Endothelial cell of umbilical vein (primary cell): ENCODE measurements at regions not wholly inside any gene's neighbourhood (a gene's known extent, or its start where the extent isn't known, plus 50 kb on each side); places are given as distances from the start of the nearest gene placed in this dataset.

Source experiments
- BruUV-seq: library from RNA; stranded (reverse); fragments of 400-500 nt; replicated peaks from 2 replicates; lab custom pipeline; 2021; lab: Mats Ljungman, UMichigan
- CTCF ChIA-PET: fragments of 300-600, 350-600 bp; sonication (Branson Sonifier 250); formaldehyde crosslinking; loops from one replicate; lab custom pipeline; 2021; ENCODE audit warnings: antibody characterized with exemption, inconsistent platforms; lab: Charles Lee
- POLR2A ChIA-PET: fragments of 300-600, 350-600 bp; sonication (Branson Sonifier 250); formaldehyde crosslinking; loops from one replicate; lab custom pipeline; 2021; ENCODE audit warnings: antibody characterized with exemption, inconsistent platforms; lab: Charles Lee
- DNase-seq: peaks from one replicate; pipeline ENCODE4 v3.0.0-alpha.2; 2011; ENCODE audit warnings: low read depth, low spot score
- FAIRE-seq: peaks from 2 replicates; lab custom pipeline; 2011; peaks lifted over from hg19 to GRCh38; lab: Jason Lieb, UNC
- H2AFZ ChIP-seq: 2 replicates; pipeline ENCODE4 v1.6.0; 2012; ENCODE audit warnings: low read depth, low read length, control low read depth, inconsistent platforms
- H3K27ac ChIP-seq: 2 replicates; pipeline ENCODE4 v1.5.1; 2011; ENCODE audit warnings: low read depth, mild to moderate bottlenecking, control low read depth, low read length, moderate library complexity; ENCODE audit not compliant: insufficient read depth
- H3K27me3 ChIP-seq, 2 experiments: 2 replicates each; pipeline versions ENCODE4 v1.6.0 to v1.6.1; 2011; ENCODE audit warnings: low read length in 2 of 2, mixed read lengths in 1 of 2; ENCODE audit not compliant: control insufficient read depth in 2 of 2, insufficient read depth in 2 of 2
- H3K36me3 ChIP-seq, 2 experiments: 2 replicates in 1 of 2; 3 replicates in 1 of 2; pipeline ENCODE4 v1.5.1; 2011; ENCODE audit warnings: low read length in 2 of 2, mild to moderate bottlenecking in 1 of 2, moderate library complexity in 1 of 2; ENCODE audit not compliant: control insufficient read depth in 2 of 2, insufficient read depth in 2 of 2; ENCODE audit errors: extremely low read depth in 1 of 2
- H3K4me1 ChIP-seq: 3 replicates; pipeline ENCODE4 v1.5.1; 2011; ENCODE audit warnings: mild to moderate bottlenecking, low read length; ENCODE audit not compliant: control insufficient read depth, insufficient read depth; ENCODE audit errors: extremely low read depth
- H3K4me2 ChIP-seq: 2 replicates; pipeline ENCODE4 v1.6.1; 2011; ENCODE audit warnings: low read length, control low read depth, mixed read lengths; ENCODE audit not compliant: insufficient read depth
- H3K4me3 ChIP-seq, 3 experiments: fragments of 200-600 bp in 1 of 3; sonication (generic), shearing (Covaris generic) in 1 of 3; replicated peaks in 1 of 3; 2 replicates each; pipeline ENCODE4 v1.5.1; 2011 to 2016; ENCODE audit warnings: control low read depth in 3 of 3, low read length in 3 of 3, mild to moderate bottlenecking in 2 of 3, inconsistent platforms in 1 of 3, low read depth in 1 of 3, moderate library complexity in 1 of 3; ENCODE audit not compliant: insufficient read depth in 1 of 3
- H3K79me2 ChIP-seq: 2 replicates; pipeline ENCODE4 v1.6.0; 2012; ENCODE audit warnings: low read length, inconsistent platforms; ENCODE audit not compliant: control insufficient read depth, insufficient read depth
- H3K9ac ChIP-seq: replicated peaks from 2 replicates; pipeline ENCODE3; 2011; ENCODE audit warnings: low read length, control low read depth; ENCODE audit not compliant: insufficient read depth; ENCODE audit errors: extremely low read depth
- H3K9me1 ChIP-seq: replicated peaks from 3 replicates; pipeline ENCODE4 v1.6.0; 2011; ENCODE audit warnings: mild to moderate bottlenecking, low read length; ENCODE audit not compliant: control insufficient read depth, insufficient read depth; ENCODE audit errors: extremely low read depth
- H3K9me3 ChIP-seq: replicated peaks from 2 replicates; pipeline ENCODE4 v1.5.1; 2012; ENCODE audit warnings: low read length, inconsistent platforms; ENCODE audit not compliant: control insufficient read depth, insufficient read depth
- H4K20me1 ChIP-seq: replicated peaks from 2 replicates; pipeline ENCODE3; 2011; ENCODE audit warnings: mild to moderate bottlenecking, low read length; ENCODE audit not compliant: control insufficient read depth, insufficient read depth; ENCODE audit errors: extremely low read depth
- CTCF ChIP-seq, 2 donors: IDR thresholded peaks; 1 replicate in 1 of 2; 2 replicates in 1 of 2; pipeline ENCODE4 v1.5.1; 2011; ENCODE audit warnings: low read length in 2 of 2, mild to moderate bottlenecking in 2 of 2, moderate library complexity in 2 of 2, control low read depth in 1 of 2, inconsistent platforms in 1 of 2, low read depth in 1 of 2; ENCODE audit not compliant: insufficient read depth in 1 of 2; ENCODE audit errors: extremely low read depth in 1 of 2
- EZH2 ChIP-seq: IDR thresholded peaks from 2 replicates; pipeline ENCODE4 v1.6.1; 2012; ENCODE audit warnings: borderline replicate concordance, low read depth, mild to moderate bottlenecking, moderate library complexity, low read length, inconsistent platforms; ENCODE audit not compliant: severe bottlenecking
- FOS ChIP-seq: IDR thresholded peaks from 2 replicates; pipeline ENCODE4 v1.6.1; 2011; ENCODE audit warnings: mild to moderate bottlenecking, low read length, moderate library complexity, borderline replicate concordance; ENCODE audit not compliant: insufficient read depth
- GATA2 ChIP-seq: IDR thresholded peaks from 2 replicates; pipeline ENCODE4 v1.7.0; 2011; ENCODE audit warnings: low read depth, mild to moderate bottlenecking, moderate library complexity, mixed read lengths, low read length; ENCODE audit not compliant: insufficient read length, insufficient read depth
- JUN ChIP-seq: IDR thresholded peaks from 2 replicates; pipeline ENCODE4 v1.6.1; 2011; ENCODE audit warnings: borderline replicate concordance, low read depth; ENCODE audit not compliant: insufficient read length, insufficient read depth
- MAX ChIP-seq: IDR thresholded peaks from 2 replicates; pipeline ENCODE4 v1.6.1; 2011; ENCODE audit not compliant: insufficient read depth, insufficient read length
- MYC ChIP-seq: IDR thresholded peaks from one replicate; pipeline ENCODE4 v1.6.1; 2011; ENCODE audit warnings: mild to moderate bottlenecking, low read depth, low read length
- POLR2A ChIP-seq: IDR thresholded peaks from 2 replicates; pipeline ENCODE4 v1.6.1; 2012; ENCODE audit warnings: low read depth, mild to moderate bottlenecking, control low read depth, low read length
- POLR2AphosphoS5 ChIP-seq: IDR thresholded peaks from 2 replicates; pipeline ENCODE4 v1.6.1; 2012; ENCODE audit warnings: low read depth, mild to moderate bottlenecking, control low read depth, low read length, moderate library complexity; ENCODE audit not compliant: insufficient read depth
- dilution Hi-C: fragments of 300-500 bp; cut with MboI; formaldehyde crosslinking; loops from one replicate; pipeline ENCODE4 v1.15.0; 2019; ENCODE audit warnings: low sequenced_read_pairs; ENCODE audit not compliant: extremely low pct_ligation_motif_present
- intact Hi-C: fragments of 100-400 bp; cut with micrococcal nuclease; formaldehyde crosslinking; loops from one replicate; pipeline ENCODE4 v1.10.0; 2022

GRCh38 chr18:50509012-50509411, 50.9 kb upstream of the MAPK4 start:
- ChIA-PET CTCF (no interaction called here), POLR2A (no interaction called here)
- no peak for FAIRE-seq
- BruUV-seq: no TSS peak
- Histone ChIP-seq H3K4me1 (no peaks in the 10 kb centered on the region), H3K79me2 (no peaks in the 10 kb centered on the region), H4K20me1 (no peaks in the 10 kb centered on the region), H3K9me1 (no peaks in the 10 kb centered on the region), H3K4me2 (no peak overlapping the region), H3K9ac (no peak overlapping the region), H2AFZ (no peak overlapping the region), H3K27me3 (no peaks in the 10 kb centered on the region), H3K4me3 (no peak overlapping the region), H3K27ac (no peak overlapping the region), H3K36me3 (no peaks in the 10 kb centered on the region), H3K9me3 (no peaks in the 10 kb centered on the region)
- TF ChIP-seq CTCF (IDR thresholded peaks at IDR 0.05; ENCODE audit: extremely low read depth in 1 of 2, insufficient read depth in 1 of 2, low read depth in 1 of 2, low read length in 2 of 2) (no peak), JUN (no peak), GATA2 (no peak), MAX (no peak), POLR2AphosphoS5 (no peak), EZH2 (no peak), MYC (no peak), FOS (no peak), POLR2A (no peak)
- dilution Hi-C loops (no loop called here), intact Hi-C loops (no loop called here)
- DNase-seq: no peak
